HepG2 (cell line): ENCODE measurements at regions not wholly inside any gene's neighbourhood (a gene's known extent, or its start where the extent isn't known, plus 50 kb on each side); places are given as distances from the start of the nearest gene placed in this dataset.

Source experiments
- ATAC-seq: fragments of 200-7000 bp; cut with Tn5 transposase; 3 replicates; pipeline ENCODE4 v1.9.1; 2020; ENCODE audit warnings: mild to moderate bottlenecking, moderate library complexity
- BruUV-seq: library from RNA; stranded (reverse); fragments of 400-500 nt; replicated peaks from 2 replicates; lab custom pipeline; 2021; lab: Mats Ljungman, UMichigan
- CTCF ChIA-PET: fragments of 300-600 bp; formaldehyde crosslinking; extraction: SDS; loops from one replicate; lab custom pipeline; 2021; ENCODE audit warnings: low total read pairs, inconsistent platforms, low intra/inter-chr PET ratio; lab: Yijun Ruan, JAX
- POLR2A ChIA-PET: fragments of 350-600 bp; sonication (Branson Sonifier 250); formaldehyde crosslinking; loops from one replicate; lab custom pipeline; 2020; ENCODE audit warnings: antibody characterized with exemption, inconsistent platforms; lab: Yijun Ruan, JAX
- DNase-seq: peaks from one replicate; pipeline ENCODE4 v3.0.0-alpha.2; 2015; ENCODE audit warnings: low spot score
- FAIRE-seq: peaks from 3 replicates; lab custom pipeline; 2011; peaks lifted over from hg19 to GRCh38; lab: Jason Lieb, UNC
- H2AFZ ChIP-seq: one replicate; pipeline ENCODE4 v1.6.1; 2011; ENCODE audit warnings: low read length, inconsistent platforms
- H3K27ac ChIP-seq: fragments of 300-600 bp; 3 replicates; pipeline ENCODE4 v1.8.0; 2011; ENCODE audit warnings: mixed run types, mild to moderate bottlenecking, mixed read lengths, low read length, inconsistent platforms; ENCODE audit not compliant: insufficient read depth; ENCODE audit errors: extremely low read length
- H3K27me3 ChIP-seq, 2 experiments: fragments of 200-600 bp in 1 of 2; 2 replicates in 1 of 2; 3 replicates in 1 of 2; pipeline versions ENCODE4 v1.6.0 to v1.8.0; 2011; ENCODE audit warnings: low read length in 2 of 2, mild to moderate bottlenecking in 2 of 2, moderate library complexity in 2 of 2, inconsistent platforms in 1 of 2; ENCODE audit not compliant: insufficient read depth in 2 of 2, control insufficient read depth in 1 of 2
- H3K36me3 ChIP-seq, 2 experiments: fragments of 200-600 bp in 1 of 2; replicated peaks in 1 of 2; 2 replicates in 1 of 2; 3 replicates in 1 of 2; pipeline versions ENCODE4 v1.5.1 to v1.8.0; 2011; ENCODE audit warnings: low read length in 2 of 2, inconsistent platforms in 1 of 2; ENCODE audit not compliant: insufficient read depth in 2 of 2, control insufficient read depth in 1 of 2
- H3K4me1 ChIP-seq: 2 replicates; pipeline ENCODE4 v1.5.1; 2012; ENCODE audit warnings: low read length, inconsistent platforms; ENCODE audit not compliant: insufficient read depth
- H3K4me2 ChIP-seq: 2 replicates; pipeline ENCODE4 v1.6.0; 2011; ENCODE audit warnings: low read depth, low read length, inconsistent platforms
- H3K4me3 ChIP-seq, 3 experiments: fragments of 200-600 bp in 1 of 3; sonication (generic), shearing (Covaris generic) in 1 of 3; replicated peaks in 1 of 3; 2 replicates each; pipeline ENCODE4 v1.5.1; 2011 to 2016; ENCODE audit warnings: low read length in 3 of 3, inconsistent platforms in 2 of 3, low read depth in 2 of 3, mild to moderate bottlenecking in 2 of 3, control low read depth in 1 of 3, mixed read lengths in 1 of 3; ENCODE audit not compliant: insufficient read depth in 1 of 3
- H3K79me2 ChIP-seq: one replicate; pipeline ENCODE4 v1.6.1; 2011; ENCODE audit warnings: low read length, inconsistent platforms; ENCODE audit not compliant: insufficient read depth
- H3K9ac ChIP-seq: 2 replicates; pipeline ENCODE4 v1.6.0; 2011; ENCODE audit warnings: mild to moderate bottlenecking, low read depth, low read length, inconsistent platforms; ENCODE audit not compliant: insufficient read depth
- H3K9me3 ChIP-seq: 2 replicates; pipeline ENCODE4 v1.5.1; 2012; ENCODE audit warnings: mild to moderate bottlenecking, low read length
- H4K20me1 ChIP-seq: 2 replicates; pipeline ENCODE4 v1.6.0; 2011; ENCODE audit warnings: inconsistent platforms, mild to moderate bottlenecking, low read length, moderate library complexity; ENCODE audit not compliant: insufficient read depth
- SNAPC4 ChIP-seq: sonication (generic); formaldehyde crosslinking; IDR thresholded peaks from 2 replicates; pipeline ENCODE4 v1.4.0; 2020; ENCODE audit warnings: mild to moderate bottlenecking, missing genetic modification reagents
- TFE3 ChIP-seq: IDR thresholded peaks from 2 replicates; pipeline ENCODE4 v1.6.1; 2016
- ZBTB34 ChIP-seq: sonication (generic); formaldehyde crosslinking; IDR thresholded peaks from 2 replicates; pipeline ENCODE4 v1.8.0; 2022; ENCODE audit warnings: mild to moderate bottlenecking, missing genetic modification reagents
- ZBTB46 ChIP-seq: sonication (generic); formaldehyde crosslinking; IDR thresholded peaks from 2 replicates; pipeline ENCODE4 v1.4.0; 2020; ENCODE audit warnings: mild to moderate bottlenecking, missing genetic modification reagents, borderline replicate concordance
- ZNF362 ChIP-seq: sonication (generic); formaldehyde crosslinking; IDR thresholded peaks from 2 replicates; pipeline ENCODE4 v1.4.0; 2020; ENCODE audit warnings: missing genetic modification reagents, mild to moderate bottlenecking, borderline replicate concordance
- ZNF546 ChIP-seq: sonication (generic); formaldehyde crosslinking; conservative IDR thresholded peaks from 2 replicates; pipeline ENCODE4 v1.8.1; 2023; ENCODE audit warnings: mild to moderate bottlenecking, missing genetic modification reagents
- ZNF629 ChIP-seq: sonication (generic); formaldehyde crosslinking; conservative IDR thresholded peaks from 2 replicates; pipeline ENCODE4 v1.5.0; 2020; ENCODE audit warnings: missing genetic modification reagents
- WGBS: methylation state at CpG from one replicate; pipeline ENCODE4 v1.1.6; 2017; ENCODE audit warnings: low lambda C conversion rate; 5-methylcytosine and 5-hydroxymethylcytosine counted together
- in situ Hi-C: cut with HindIII; loops from 2 replicates; pipeline ENCODE4 v1.10.0; 2017; ENCODE audit warnings: low pct_unique_long_range_greater_than_20kb; ENCODE audit not compliant: extremely low pct_ligation_motif_present
- intact Hi-C: fragments of 100-400 bp; cut with micrococcal nuclease; formaldehyde crosslinking; loops from one replicate; pipeline ENCODE4 v1.10.0; 2022; ENCODE audit not compliant: unreplicated experiment

GRCh38 chr10:120098232-120098930, 205.9 kb downstream of the SEC23IP start:
- WGBS: 2% methylated on average over 4 of the region's 4 CpGs
- no peaks in the 10 kb centered on the region for H4K20me1 ChIP-seq
- ATAC-seq (no peak), FAIRE-seq (no peak)
- no peak overlapping the region for H3K27ac ChIP-seq
- no peaks in the 10 kb centered on the region for H3K9me3 ChIP-seq
- CTCF ChIA-PET: no interaction called here
- no peaks in the 10 kb centered on the region for H3K79me2 ChIP-seq
- no peaks in the 10 kb centered on the region for H3K4me1 ChIP-seq
- no peak overlapping the region for H3K4me3 ChIP-seq
- no TSS peak for BruUV-seq
- H3K9ac ChIP-seq: no peak overlapping the region
- in situ Hi-C loops: no loop called here
- no peak overlapping the region for H2AFZ ChIP-seq
- H3K4me2 ChIP-seq: no peak overlapping the region
- H3K27me3 ChIP-seq: peaks cover 0 to 5% of the 10 kb centered on the region in 2 experiments; a peak in 1 of 5 replicates
- TF ChIP-seq ZBTB34 (CRISPR knock-in tag) (no peak), ZNF629 (CRISPR knock-in tag) (no peak), TFE3 (CRISPR knock-in tag) (no peak), ZNF362 (CRISPR knock-in tag) (no peak), ZNF546 (CRISPR knock-in tag) (no peak), SNAPC4 (no peak), ZBTB46 (CRISPR knock-in tag) (no peak)
- TF ChIP-seq, all 625 proteins: peak for 0
- intact Hi-C loops: no loop called here
- POLR2A ChIA-PET: no interaction called here
- no peak for DNase-seq
- H3K36me3 ChIP-seq: no peaks in the 10 kb centered on the region
